ENCODE measurements at regions not wholly inside any gene's neighbourhood (a gene's known extent, or its start where the extent isn't known, plus 50 kb on each side); places are given as distances from the start of the nearest gene placed in this dataset.

- Mint-ChIP-seq H3K4me1 (no peaks in the 10 kb centered on the region), H3K27ac (ENCODE audit: unreplicated experiment) (no peak overlapping the region), H3K27me3 (ENCODE audit: low read depth) (no peaks in the 10 kb centered on the region), H3K4me3 (no peak overlapping the region), H3K36me3 (ENCODE audit: low read depth) (no peaks in the 10 kb centered on the region), H3K9me3 (peaks cover 8% of the 10 kb centered on the region)
- TF ChIP-seq CTCF (conservative IDR thresholded peaks at IDR 0.05), result no peak
- DNase-seq (ENCODE audit: low read depth, low spot score), result no peak
These were observed 98.7 kb upstream of the KLHL13 start for GRCh38 chrX:118215346-118215745.

GRCh38 chrX:118216087-118216486 lies 99.5 kb upstream of the KLHL13 start:
- Mint-ChIP-seq H3K4me3 (no peak overlapping the region), H3K4me1 (no peaks in the 10 kb centered on the region), H3K27ac (ENCODE audit: unreplicated experiment) (no peak overlapping the region), H3K9me3 (peaks cover 8% of the 10 kb centered on the region), H3K36me3 (ENCODE audit: low read depth) (no peaks in the 10 kb centered on the region), H3K27me3 (ENCODE audit: low read depth) (no peaks in the 10 kb centered on the region)
- no peak for TF ChIP-seq CTCF (conservative IDR thresholded peaks at IDR 0.05)
- no peak for DNase-seq (ENCODE audit: low read depth, low spot score)

GRCh38 chrX:118216509-118216908 lies 99.9 kb upstream of the KLHL13 start:
- no peak overlapping the region for H3K4me3 Mint-ChIP-seq
- no peak for TF ChIP-seq CTCF (conservative IDR thresholded peaks at IDR 0.05)
- DNase-seq (ENCODE audit: low read depth, low spot score), result no peak
- H3K36me3 Mint-ChIP-seq (ENCODE audit: low read depth), result no peaks in the 10 kb centered on the region
- no peaks in the 10 kb centered on the region for H3K27me3 Mint-ChIP-seq (ENCODE audit: low read depth)
- peaks cover 8% of the 10 kb centered on the region for H3K9me3 Mint-ChIP-seq
- no peak overlapping the region for H3K27ac Mint-ChIP-seq (ENCODE audit: unreplicated experiment)
- H3K4me1 Mint-ChIP-seq, result no peaks in the 10 kb centered on the region

- H3K36me3 Mint-ChIP-seq (ENCODE audit: low read depth), result no peaks in the 10 kb centered on the region
These were observed 101.5 kb upstream of the KLHL13 start for GRCh38 chrX:118218079-118218478.

GRCh38 chrX:118218940-118219339 lies 102.3 kb upstream of the KLHL13 start:
- H3K9me3 Mint-ChIP-seq, result peaks cover 8% of the 10 kb centered on the region
- no peak for DNase-seq (ENCODE audit: low read depth, low spot score)
- TF ChIP-seq CTCF (conservative IDR thresholded peaks at IDR 0.05), result no peak
- no peaks in the 10 kb centered on the region for H3K36me3 Mint-ChIP-seq (ENCODE audit: low read depth)
- no peaks in the 10 kb centered on the region for H3K27me3 Mint-ChIP-seq (ENCODE audit: low read depth)
- H3K27ac Mint-ChIP-seq (ENCODE audit: unreplicated experiment), result no peak overlapping the region
- H3K4me1 Mint-ChIP-seq, result no peaks in the 10 kb centered on the region
- H3K4me3 Mint-ChIP-seq, result no peak overlapping the region

More at GRCh38 chrX:118218079-118218478, 101.5 kb upstream of the KLHL13 start:
- Mint-ChIP-seq H3K4me1 (no peaks in the 10 kb centered on the region), H3K27ac (ENCODE audit: unreplicated experiment) (no peak overlapping the region), H3K4me3 (no peak overlapping the region), H3K9me3 (peaks cover 8% of the 10 kb centered on the region), H3K27me3 (ENCODE audit: low read depth) (no peaks in the 10 kb centered on the region)
- no peak for TF ChIP-seq CTCF (conservative IDR thresholded peaks at IDR 0.05)
- DNase-seq (ENCODE audit: low read depth, low spot score), result no peak

GRCh38 chrX:118219866-118220265 lies 103.3 kb upstream of the KLHL13 start:
- no peak for DNase-seq (ENCODE audit: low read depth, low spot score)
- TF ChIP-seq CTCF (conservative IDR thresholded peaks at IDR 0.05), result no peak
- no peaks in the 10 kb centered on the region for H3K27me3 Mint-ChIP-seq (ENCODE audit: low read depth)
- no peaks in the 10 kb centered on the region for H3K36me3 Mint-ChIP-seq (ENCODE audit: low read depth)
- H3K4me3 Mint-ChIP-seq, result no peak overlapping the region
- peaks cover 8% of the 10 kb centered on the region for H3K9me3 Mint-ChIP-seq
- H3K27ac Mint-ChIP-seq (ENCODE audit: unreplicated experiment), result no peak overlapping the region
- no peaks in the 10 kb centered on the region for H3K4me1 Mint-ChIP-seq

All from neural crest cell (in vitro differentiated cells).